ENCODE measurements at regions not wholly inside any gene's neighbourhood (a gene's known extent, or its start where the extent isn't known, plus 50 kb on each side); places are given as distances from the start of the nearest gene placed in this dataset.

GRCh38 chr11:70643642-70644041, 245.3 kb downstream of the CTTN start:
- peak; percentile 60 for DNase-seq (ENCODE audit: low read depth)
- no peak overlapping the region for H3K4me3 ChIP-seq (ENCODE audit: low read depth, low read length)
- no peak for TF ChIP-seq CTCF (IDR thresholded peaks at IDR 0.05; ENCODE audit: insufficient read depth, low read depth, low read length, missing control alignments)

GRCh38 chr11:70644343-70645060, 246.2 kb downstream of the CTTN start:
- DNase-seq (ENCODE audit: low read depth) = no peak
- no peak for TF ChIP-seq CTCF (IDR thresholded peaks at IDR 0.05; ENCODE audit: insufficient read depth, low read depth, low read length, missing control alignments)
- H3K4me3 ChIP-seq (ENCODE audit: low read depth, low read length) = no peak overlapping the region

- no peak overlapping the region for H3K4me3 ChIP-seq (ENCODE audit: low read depth, low read length)
- DNase-seq (ENCODE audit: low read depth) = no peak
- TF ChIP-seq CTCF (IDR thresholded peaks at IDR 0.05; ENCODE audit: insufficient read depth, low read depth, low read length, missing control alignments) = no peak
Observed at GRCh38 chr11:70645537-70645936, 247.2 kb downstream of the CTTN start.

- no peak overlapping the region for H3K4me3 ChIP-seq (ENCODE audit: low read depth, low read length)
- no peak for DNase-seq (ENCODE audit: low read depth)
- TF ChIP-seq CTCF (IDR thresholded peaks at IDR 0.05; ENCODE audit: insufficient read depth, low read depth, low read length, missing control alignments) = no peak
Observed at GRCh38 chr11:70646272-70647049, 248.1 kb downstream of the CTTN start.

- no peak for TF ChIP-seq CTCF (IDR thresholded peaks at IDR 0.05; ENCODE audit: insufficient read depth, low read depth, low read length, missing control alignments)
- no peak for DNase-seq (ENCODE audit: low read depth)
- no peak overlapping the region for H3K4me3 ChIP-seq (ENCODE audit: low read depth, low read length)
Observed at GRCh38 chr11:70647188-70648166, 249.1 kb downstream of the CTTN start.

- TF ChIP-seq CTCF (IDR thresholded peaks at IDR 0.05; ENCODE audit: insufficient read depth, low read depth, low read length, missing control alignments) = no peak
- no peak overlapping the region for H3K4me3 ChIP-seq (ENCODE audit: low read depth, low read length)
- DNase-seq (ENCODE audit: low read depth) = peak; percentile 62
Observed at GRCh38 chr11:70650075-70650909, 252.0 kb downstream of the CTTN start.

Measured in GM12865 (cell line).